SW480 (cell line): ENCODE measurements at regions not wholly inside any gene's neighbourhood (a gene's known extent, or its start where the extent isn't known, plus 50 kb on each side); places are given as distances from the start of the nearest gene placed in this dataset.

Experiments used
- DNase-seq: peaks from one replicate; pipeline ENCODE4 v3.0.0-alpha.2; 2016; ENCODE audit warnings: low spot score

GRCh38 chr2:19717446-19717845 lies 184.3 kb downstream of the TTC32 start:
- no peak for DNase-seq

- DNase-seq = no peak
Observed at GRCh38 chr2:19714926-19715325, 186.9 kb downstream of the TTC32 start.

DNA sequence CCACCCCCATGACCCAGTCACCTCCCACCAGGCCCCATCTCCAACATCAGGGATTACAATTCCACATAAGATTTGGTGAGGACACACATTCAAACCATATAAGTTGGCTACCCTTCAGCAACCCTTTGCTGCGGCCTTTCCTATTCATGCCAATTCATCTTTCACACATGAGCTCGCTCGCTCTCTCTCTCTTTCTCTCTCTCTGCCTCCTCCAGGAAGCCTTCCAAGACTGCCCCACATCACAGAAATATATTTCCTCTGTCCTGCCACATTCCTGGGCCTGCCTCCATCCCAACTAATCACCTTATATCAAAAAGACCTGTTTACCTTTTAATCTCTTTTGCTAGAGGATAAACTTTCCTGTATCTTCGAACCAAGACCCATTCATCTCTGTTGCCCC lies 188.9 kb downstream of the TTC32 start:
- DNase-seq = no peak

- DNase-seq = peak; percentile 65
Observed at GRCh38 chr2:19711470-19712372, 190.1 kb downstream of the TTC32 start.

DNA sequence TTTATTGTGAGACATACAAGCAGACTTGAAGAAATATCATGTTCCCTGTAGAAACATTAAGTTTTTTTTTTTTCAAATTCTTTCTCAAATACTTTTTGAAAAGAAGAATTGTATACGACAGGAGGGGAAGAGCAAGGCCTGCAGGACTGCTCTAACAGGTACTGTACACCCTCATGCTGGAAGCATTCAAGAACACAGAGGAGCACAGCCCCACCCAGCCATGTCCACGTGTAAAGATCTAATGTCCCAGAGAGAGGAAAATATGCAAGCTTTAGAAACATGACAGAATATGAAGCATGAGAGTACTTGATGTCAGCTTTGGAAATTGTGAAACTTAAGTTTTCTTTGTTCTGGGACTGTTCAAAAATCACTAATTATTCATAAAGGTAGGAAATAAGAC lies 191.6 kb downstream of the TTC32 start:
- DNase-seq = no peak

- no peak for DNase-seq
Observed at GRCh38 chr2:19709553-19709952, 192.2 kb downstream of the TTC32 start.

DNA sequence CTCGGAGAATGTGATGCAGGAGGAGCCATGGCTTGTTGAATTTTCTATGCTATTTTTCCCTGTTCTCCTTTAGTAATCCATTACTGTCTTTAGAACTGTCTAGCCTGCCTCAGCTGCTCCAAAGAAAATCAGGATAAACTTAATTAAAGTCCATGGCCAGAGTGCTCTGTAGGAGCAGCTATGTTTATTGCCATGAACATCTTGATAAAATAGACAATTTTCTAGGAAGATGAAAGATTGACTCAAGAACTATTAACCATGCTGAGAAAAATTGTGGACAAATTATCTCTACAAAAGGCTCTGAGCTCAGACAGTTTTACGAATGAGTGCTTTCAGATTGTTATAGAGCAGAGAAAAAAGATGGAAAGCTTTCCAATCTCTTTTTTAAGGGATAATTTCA lies 193.0 kb downstream of the TTC32 start:
- DNase-seq = no peak

GRCh38 chr2:19706332-19706731 lies 195.5 kb downstream of the TTC32 start:
- no peak for DNase-seq

DNA sequence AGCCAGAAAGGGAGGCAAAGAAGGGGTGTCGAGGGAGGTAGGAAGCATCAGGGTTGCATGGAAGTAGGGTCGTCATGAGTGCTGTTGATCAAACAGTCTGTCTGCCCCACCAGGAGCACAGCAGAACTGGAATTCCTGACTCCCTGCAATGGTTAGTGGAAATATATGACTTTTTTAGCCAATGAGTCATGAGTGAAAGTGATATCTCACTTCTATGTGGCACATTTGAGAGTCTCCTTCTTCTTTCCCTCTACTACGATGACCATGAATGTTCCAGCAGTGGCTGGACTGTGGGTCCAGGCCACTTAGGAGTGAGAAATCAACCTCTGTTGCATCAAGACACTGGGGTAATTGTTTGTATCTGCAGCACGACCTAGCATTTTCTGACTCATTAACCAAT lies 199.5 kb downstream of the TTC32 start:
- DNase-seq = no peak

DNA sequence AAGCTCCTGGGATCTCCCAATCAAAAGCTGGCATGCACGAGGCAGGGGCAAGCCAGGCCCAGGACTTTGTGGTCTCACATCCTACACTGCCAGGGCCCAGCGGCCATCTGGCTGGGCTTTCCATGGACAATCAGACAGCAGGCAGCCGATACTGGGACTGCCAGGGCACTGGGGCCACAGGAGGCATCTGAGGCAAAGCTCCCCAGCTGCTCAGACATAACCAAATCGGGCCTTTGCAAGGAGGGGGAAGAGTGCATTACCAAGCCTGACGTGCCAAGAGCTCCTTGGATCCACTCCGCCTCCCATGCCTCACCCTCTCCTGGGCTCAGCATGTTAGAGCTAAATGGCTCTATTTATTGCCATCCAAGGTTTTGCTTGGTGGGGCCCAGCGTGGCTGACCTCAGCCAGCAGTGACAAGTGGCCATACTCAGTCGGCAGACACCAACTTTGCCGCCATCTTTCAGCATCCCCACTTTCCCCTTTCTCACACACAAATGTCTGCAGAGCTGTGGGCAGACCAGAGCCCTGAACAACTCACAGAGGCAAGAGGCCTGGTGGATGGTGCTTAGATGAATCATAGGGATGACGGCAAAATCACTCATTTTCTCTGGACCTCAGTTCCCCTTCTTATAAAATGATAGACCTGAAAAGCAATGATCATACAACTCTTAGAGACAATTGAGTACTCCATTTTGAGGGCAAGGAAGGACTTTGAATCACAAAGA lies 200.8 kb downstream of the TTC32 start:
- no peak for DNase-seq

DNA sequence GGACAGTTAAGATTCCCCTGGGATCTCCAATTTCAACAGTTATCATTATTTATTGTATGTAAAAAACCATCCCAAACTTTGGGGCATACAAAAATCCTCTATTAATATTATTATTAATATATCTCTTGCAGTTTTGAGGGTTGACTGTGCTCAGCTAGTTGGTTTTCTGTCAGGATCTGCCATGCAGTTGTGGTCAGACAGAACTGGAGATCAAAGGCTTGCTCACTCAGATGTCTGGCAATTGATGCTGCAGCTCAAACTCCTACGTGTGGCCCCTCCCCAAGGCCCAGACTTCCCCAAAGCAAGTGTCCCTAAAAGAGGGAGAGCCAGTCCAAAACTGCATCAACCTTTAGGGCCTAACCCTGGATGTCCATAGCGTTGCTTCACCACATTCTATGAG lies 204.7 kb downstream of the TTC32 start:
- peak; percentile 78 for DNase-seq

- DNase-seq = no peak
Observed at GRCh38 chr2:19695706-19696105, 206.1 kb downstream of the TTC32 start.

- no peak for DNase-seq
Observed at GRCh38 chr2:19691892-19692291, 209.9 kb downstream of the TTC32 start.

DNA sequence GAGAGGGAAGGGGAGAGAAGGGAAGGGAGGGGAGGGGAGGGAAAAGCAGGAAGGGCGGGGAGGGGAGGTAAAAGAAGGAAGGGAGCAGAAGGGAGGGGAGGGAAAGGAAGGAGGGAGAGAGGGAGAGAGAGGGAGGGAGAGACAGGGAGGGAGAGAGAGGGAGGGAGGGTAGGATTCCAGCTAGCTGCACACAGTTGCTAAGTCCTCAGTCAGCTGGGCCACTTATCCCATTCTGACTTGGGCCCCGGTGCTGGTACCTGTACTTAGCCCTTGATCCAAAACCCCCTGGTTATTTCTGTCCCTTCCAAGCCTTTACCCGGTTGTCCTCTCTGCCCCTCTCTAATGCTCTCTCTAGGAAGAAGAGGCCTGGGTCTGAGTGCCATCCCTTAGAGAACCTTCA lies 211.4 kb downstream of the TTC32 start:
- no peak for DNase-seq

GRCh38 chr2:19689646-19690168 lies 212.1 kb downstream of the TTC32 start:
- DNase-seq = no peak

- no peak for DNase-seq
Observed at GRCh38 chr2:19688059-19688458, 213.7 kb downstream of the TTC32 start.

- no peak for DNase-seq
Observed at GRCh38 chr2:19687017-19687659, 214.6 kb downstream of the TTC32 start.

DNA sequence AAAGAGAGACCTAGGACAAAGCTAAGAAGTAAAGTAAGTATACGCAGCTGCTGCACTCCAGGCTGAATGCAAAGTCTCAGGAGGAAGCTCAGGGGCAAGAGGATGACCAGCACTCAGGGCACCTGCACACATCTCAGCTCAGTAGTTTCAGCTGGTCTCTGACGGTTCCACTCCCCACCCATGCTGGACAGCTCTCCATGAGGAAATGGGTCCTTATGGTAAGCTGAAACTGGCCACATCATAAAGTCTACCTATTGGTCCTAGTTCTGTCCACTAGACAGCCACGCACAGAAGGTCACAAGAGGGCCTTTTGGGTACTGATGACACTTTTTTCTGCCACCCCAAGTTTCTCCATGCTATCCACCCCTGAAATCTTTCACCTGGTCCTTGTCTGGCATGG lies 215.3 kb downstream of the TTC32 start:
- DNase-seq = no peak

GRCh38 chr2:19685731-19686130 lies 216.1 kb downstream of the TTC32 start:
- no peak for DNase-seq

DNA sequence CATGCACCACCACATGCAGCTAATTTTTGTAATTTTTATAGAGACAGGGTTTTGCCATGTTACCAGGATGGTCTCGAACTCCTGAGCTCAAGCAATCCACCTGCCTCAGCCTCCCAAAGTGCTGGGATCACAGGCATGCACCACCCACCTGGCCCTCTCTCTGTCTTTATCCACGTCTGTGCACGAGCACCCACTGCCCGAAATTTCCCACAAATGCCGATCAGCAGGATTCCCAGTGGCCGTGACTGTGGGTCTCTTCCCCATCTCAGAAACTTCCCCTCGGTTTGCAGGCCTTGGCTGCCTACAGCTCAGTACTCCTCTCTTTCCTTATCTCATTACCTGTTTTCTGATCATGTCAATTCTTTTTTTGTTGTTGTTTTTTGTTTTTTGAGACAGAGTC lies 217.3 kb downstream of the TTC32 start:
- DNase-seq = no peak

DNA sequence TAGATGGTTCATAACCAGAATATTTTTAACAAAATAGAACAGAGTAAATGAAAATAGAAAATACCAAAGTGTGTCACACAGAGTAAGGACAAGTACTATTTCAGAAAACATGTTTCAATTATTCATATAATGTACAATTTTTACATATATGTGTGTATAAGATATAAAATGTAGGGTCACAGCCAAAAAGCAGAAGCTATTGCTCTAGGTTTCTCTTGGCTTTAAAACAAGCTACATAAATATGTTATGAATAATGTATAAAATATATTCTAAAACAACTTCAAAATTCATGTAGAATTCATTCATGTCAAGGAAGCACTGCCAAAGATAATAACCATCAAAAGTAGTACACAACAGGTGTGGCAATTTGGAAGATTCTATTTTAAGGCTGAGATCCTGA lies 218.2 kb downstream of the TTC32 start:
- DNase-seq = no peak

DNA sequence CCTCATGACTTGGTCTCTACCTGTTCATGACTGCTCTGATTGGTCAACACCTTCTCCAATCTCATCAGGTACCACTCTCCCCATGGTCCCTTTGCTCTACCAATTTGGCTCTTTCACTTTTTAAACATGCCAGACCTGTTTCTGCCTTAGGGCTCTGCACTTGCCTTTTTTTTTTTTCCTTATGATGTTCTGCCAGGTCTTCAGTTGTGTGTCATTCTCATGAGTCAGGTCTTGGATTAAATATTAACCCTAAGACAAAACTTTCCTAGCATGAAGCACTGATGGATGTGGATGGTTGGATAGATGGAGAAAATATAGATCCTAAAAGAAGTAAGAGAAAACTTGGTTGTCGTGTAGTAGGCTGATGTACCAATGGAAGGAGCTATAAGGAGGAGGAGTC lies 219.3 kb downstream of the TTC32 start:
- DNase-seq = peak; percentile 16
